Heart left ventricle (tissue), 13 donors: ENCODE measurements at regions not wholly inside any gene's neighbourhood (a gene's known extent, or its start where the extent isn't known, plus 50 kb on each side); places are given as distances from the start of the nearest gene placed in this dataset.

ENCODE experiments used
- POLR2A ChIP-seq, 2 donors: fragments of 450-650 bp; IDR thresholded peaks; one replicate each; pipeline ENCODE4 v1.6.1; 2017; ENCODE audit warnings: antibody characterized with exemption in 2 of 2, mild to moderate bottlenecking in 2 of 2, moderate library complexity in 2 of 2
- TF ChIP-seq, protein P1 (sequence below), 12 donors: fragments of 200-600 bp; sonication (generic) in 4 of 12; IDR thresholded peaks; one replicate each; pipeline versions ENCODE4 v1.5.0 to v1.8.0; 2018 to 2022; ENCODE audit warnings: antibody characterized with exemption in 12 of 12, mild to moderate bottlenecking in 5 of 12
- donor health status: ischemic (EF 13 %, LVEDD 7.1; RV severe dilation, severe dysfunction).
- donor health status: DM: no; HTN: yes; CAD: no.
- donor health status: DM: no; HTN: no; CAD: no.
- donor health status: ischemic (EF 25% LVEDD 6.9; RV normal size, moderate dysfunction).
- donor health status: ischemic (EF 25% LVEDD 5.7; RV mildly dilated, moderate dysfunction).
- donor health status: ischemic (EF 35%, LVEDD 5.7; RV mildly dilated, moderate dysfunction).
- donor health status: nonischemic (EF 11% LVEDD 7.7; RV severe dilation, severe dysfunction).
- donor health status: DM: yes; HTN: yes; CAD: no.
- donor health status: PGD.
- donor health status: ischemic (EF 29% LVEDD 5.4; RV normal size, mild dysfunction).
- donor health status: nonischemic (EF 23%, LVEDD 6.1; RV moderate dilation, normal function).

DNA sequence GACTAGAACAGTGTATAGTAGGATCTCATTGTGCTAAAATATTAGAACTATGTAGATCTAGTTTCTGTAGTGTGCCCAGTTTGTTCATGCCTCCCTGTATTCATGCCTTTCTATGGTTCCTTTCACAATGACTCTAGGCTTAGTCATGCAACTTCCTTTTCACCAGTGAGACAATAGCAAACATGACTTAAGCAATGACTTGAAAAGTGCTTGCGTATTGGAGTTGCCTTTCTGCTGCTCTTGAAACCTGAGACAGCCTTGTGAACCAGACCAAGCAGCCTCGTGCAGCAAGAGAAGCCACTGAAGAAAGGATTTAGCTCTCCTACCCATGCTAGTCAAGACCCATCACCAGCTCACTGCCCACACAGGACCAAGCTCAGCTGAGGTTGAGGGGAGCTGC is 294.5 kb upstream of the TAS2R1 start:
- TF ChIP-seq, protein P1, sequence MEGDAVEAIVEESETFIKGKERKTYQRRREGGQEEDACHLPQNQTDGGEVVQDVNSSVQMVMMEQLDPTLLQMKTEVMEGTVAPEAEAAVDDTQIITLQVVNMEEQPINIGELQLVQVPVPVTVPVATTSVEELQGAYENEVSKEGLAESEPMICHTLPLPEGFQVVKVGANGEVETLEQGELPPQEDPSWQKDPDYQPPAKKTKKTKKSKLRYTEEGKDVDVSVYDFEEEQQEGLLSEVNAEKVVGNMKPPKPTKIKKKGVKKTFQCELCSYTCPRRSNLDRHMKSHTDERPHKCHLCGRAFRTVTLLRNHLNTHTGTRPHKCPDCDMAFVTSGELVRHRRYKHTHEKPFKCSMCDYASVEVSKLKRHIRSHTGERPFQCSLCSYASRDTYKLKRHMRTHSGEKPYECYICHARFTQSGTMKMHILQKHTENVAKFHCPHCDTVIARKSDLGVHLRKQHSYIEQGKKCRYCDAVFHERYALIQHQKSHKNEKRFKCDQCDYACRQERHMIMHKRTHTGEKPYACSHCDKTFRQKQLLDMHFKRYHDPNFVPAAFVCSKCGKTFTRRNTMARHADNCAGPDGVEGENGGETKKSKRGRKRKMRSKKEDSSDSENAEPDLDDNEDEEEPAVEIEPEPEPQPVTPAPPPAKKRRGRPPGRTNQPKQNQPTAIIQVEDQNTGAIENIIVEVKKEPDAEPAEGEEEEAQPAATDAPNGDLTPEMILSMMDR (IDR thresholded peaks at IDR 0.05): no peak
- no peak for TF ChIP-seq POLR2A (IDR thresholded peaks at IDR 0.05)
